Astrocyte (in vitro differentiated cells and primary cell): ENCODE measurements at regions not wholly inside any gene's neighbourhood (a gene's known extent, or its start where the extent isn't known, plus 50 kb on each side); places are given as distances from the start of the nearest gene placed in this dataset.

ENCODE experiments used
- DNase-seq: peaks from one replicate; pipeline ENCODE4 v3.0.0-alpha.2; 2010; ENCODE audit warnings: low read depth
- FAIRE-seq: peaks from 2 replicates; lab custom pipeline; 2011; peaks lifted over from hg19 to GRCh38; lab: Jason Lieb, UNC
- H2AFZ ChIP-seq: 2 replicates; pipeline ENCODE4 v1.6.0; 2012; ENCODE audit warnings: low read depth, low read length, inconsistent platforms
- H3K27ac ChIP-seq: 2 replicates; pipeline ENCODE4 v1.5.1; 2011; ENCODE audit warnings: low read depth, low read length, inconsistent platforms
- H3K27me3 ChIP-seq: 2 replicates; pipeline ENCODE4 v1.6.0; 2011; ENCODE audit warnings: low read length, inconsistent platforms; ENCODE audit not compliant: insufficient read depth
- H3K36me3 ChIP-seq: 2 replicates; pipeline ENCODE4 v1.5.1; 2011; ENCODE audit warnings: low read length, inconsistent platforms; ENCODE audit not compliant: insufficient read depth
- H3K4me1 ChIP-seq: 2 replicates; pipeline ENCODE4 v1.5.1; 2011; ENCODE audit warnings: low read length, inconsistent platforms; ENCODE audit not compliant: insufficient read depth
- H3K4me2 ChIP-seq: 2 replicates; pipeline ENCODE4 v1.6.0; 2012; ENCODE audit warnings: low read length, inconsistent platforms
- H3K4me3 ChIP-seq: 2 replicates; pipeline ENCODE4 v1.5.1; 2011; ENCODE audit warnings: low read depth, mild to moderate bottlenecking, low read length, inconsistent platforms; ENCODE audit not compliant: insufficient read depth
- H3K79me2 ChIP-seq: 2 replicates; pipeline ENCODE4 v1.6.0; 2012; ENCODE audit warnings: mild to moderate bottlenecking, low read length, inconsistent platforms; ENCODE audit not compliant: insufficient read depth
- H3K9ac ChIP-seq: 2 replicates; pipeline ENCODE4 v1.6.0; 2012; ENCODE audit warnings: mild to moderate bottlenecking, low read length, inconsistent platforms
- H3K9me3 ChIP-seq: 2 replicates; pipeline ENCODE4 v1.5.1; 2012; ENCODE audit warnings: low read depth, mild to moderate bottlenecking, low read length, inconsistent platforms; ENCODE audit not compliant: insufficient read depth
- H4K20me1 ChIP-seq: 2 replicates; pipeline ENCODE4 v1.6.0; 2012; ENCODE audit warnings: low read length, inconsistent platforms; ENCODE audit not compliant: insufficient read depth
- H3K27ac Mint-ChIP-seq: one replicate; pipeline ENCODE4 v1.8.0; 2021; ENCODE audit warnings: mild to moderate bottlenecking, mixed read lengths; ENCODE audit not compliant: unreplicated experiment
- H3K27me3 Mint-ChIP-seq: one replicate; pipeline ENCODE4 v1.8.0; 2021; ENCODE audit warnings: low read depth, mixed read lengths; ENCODE audit not compliant: unreplicated experiment
- H3K36me3 Mint-ChIP-seq: one replicate; pipeline ENCODE4 v1.8.0; 2021; ENCODE audit warnings: low read depth, mixed read lengths; ENCODE audit not compliant: unreplicated experiment
- H3K4me1 Mint-ChIP-seq: one replicate; pipeline ENCODE4 v1.8.0; 2021; ENCODE audit warnings: low read depth, mixed read lengths; ENCODE audit not compliant: unreplicated experiment
- H3K4me3 Mint-ChIP-seq: one replicate; pipeline ENCODE4 v1.8.0; 2021; ENCODE audit warnings: mild to moderate bottlenecking, moderate library complexity, mixed read lengths; ENCODE audit not compliant: unreplicated experiment
- H3K9me3 Mint-ChIP-seq: one replicate; pipeline ENCODE4 v1.8.0; 2021; ENCODE audit warnings: mild to moderate bottlenecking, mixed read lengths; ENCODE audit not compliant: unreplicated experiment
- EZH2 ChIP-seq: IDR thresholded peaks from 2 replicates; pipeline ENCODE4 v1.6.1; 2012; ENCODE audit warnings: mild to moderate bottlenecking, low read length, inconsistent platforms; ENCODE audit not compliant: insufficient read depth
- TF ChIP-seq, protein P1 (sequence below): IDR thresholded peaks from 2 replicates; pipeline ENCODE4 v1.5.1; 2011; ENCODE audit warnings: low read depth, mild to moderate bottlenecking, inconsistent platforms, low read length, moderate library complexity; ENCODE audit not compliant: insufficient read depth

DNA sequence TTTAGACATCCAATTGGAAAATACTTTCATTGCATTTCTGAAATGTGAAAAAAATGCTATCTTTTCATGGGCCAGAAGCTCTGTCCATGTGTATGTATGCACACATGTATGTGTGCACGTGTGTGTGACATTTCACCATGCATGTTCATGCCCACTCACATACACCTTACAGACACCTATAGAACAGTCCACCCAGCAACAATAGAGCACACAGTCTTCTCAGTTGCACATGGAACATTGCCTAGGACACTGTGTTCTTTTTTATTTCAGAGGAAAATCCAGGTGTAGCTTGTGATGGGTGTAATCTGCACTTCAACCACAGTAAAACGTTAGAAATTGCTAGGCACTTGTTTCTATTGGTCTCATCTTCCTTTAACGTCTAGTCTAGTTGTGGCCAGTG, 114.8 kb upstream of the RGPD4 start:
- no peak overlapping the region for H3K4me3 Mint-ChIP-seq
- H3K4me1 Mint-ChIP-seq, result no peaks in the 10 kb centered on the region
- Histone ChIP-seq H3K4me3 (no peak overlapping the region), H4K20me1 (no peaks in the 10 kb centered on the region), H3K79me2 (no peaks in the 10 kb centered on the region), H3K4me2 (no peak overlapping the region), H3K9ac (no peak overlapping the region), H3K9me3 (no peaks in the 10 kb centered on the region), H3K4me1 (no peaks in the 10 kb centered on the region), H3K36me3 (no peaks in the 10 kb centered on the region), H3K27ac (no peak overlapping the region), H2AFZ (no peak overlapping the region), H3K27me3 (no peaks in the 10 kb centered on the region)
- H3K36me3 Mint-ChIP-seq, result no peaks in the 10 kb centered on the region
- no peaks in the 10 kb centered on the region for H3K27me3 Mint-ChIP-seq
- DNase-seq (no peak), FAIRE-seq (no peak)
- no peaks in the 10 kb centered on the region for H3K9me3 Mint-ChIP-seq
- H3K27ac Mint-ChIP-seq, result no peak overlapping the region
- TF ChIP-seq, protein P1, sequence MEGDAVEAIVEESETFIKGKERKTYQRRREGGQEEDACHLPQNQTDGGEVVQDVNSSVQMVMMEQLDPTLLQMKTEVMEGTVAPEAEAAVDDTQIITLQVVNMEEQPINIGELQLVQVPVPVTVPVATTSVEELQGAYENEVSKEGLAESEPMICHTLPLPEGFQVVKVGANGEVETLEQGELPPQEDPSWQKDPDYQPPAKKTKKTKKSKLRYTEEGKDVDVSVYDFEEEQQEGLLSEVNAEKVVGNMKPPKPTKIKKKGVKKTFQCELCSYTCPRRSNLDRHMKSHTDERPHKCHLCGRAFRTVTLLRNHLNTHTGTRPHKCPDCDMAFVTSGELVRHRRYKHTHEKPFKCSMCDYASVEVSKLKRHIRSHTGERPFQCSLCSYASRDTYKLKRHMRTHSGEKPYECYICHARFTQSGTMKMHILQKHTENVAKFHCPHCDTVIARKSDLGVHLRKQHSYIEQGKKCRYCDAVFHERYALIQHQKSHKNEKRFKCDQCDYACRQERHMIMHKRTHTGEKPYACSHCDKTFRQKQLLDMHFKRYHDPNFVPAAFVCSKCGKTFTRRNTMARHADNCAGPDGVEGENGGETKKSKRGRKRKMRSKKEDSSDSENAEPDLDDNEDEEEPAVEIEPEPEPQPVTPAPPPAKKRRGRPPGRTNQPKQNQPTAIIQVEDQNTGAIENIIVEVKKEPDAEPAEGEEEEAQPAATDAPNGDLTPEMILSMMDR, result no peak
- no peak for TF ChIP-seq EZH2

DNA sequence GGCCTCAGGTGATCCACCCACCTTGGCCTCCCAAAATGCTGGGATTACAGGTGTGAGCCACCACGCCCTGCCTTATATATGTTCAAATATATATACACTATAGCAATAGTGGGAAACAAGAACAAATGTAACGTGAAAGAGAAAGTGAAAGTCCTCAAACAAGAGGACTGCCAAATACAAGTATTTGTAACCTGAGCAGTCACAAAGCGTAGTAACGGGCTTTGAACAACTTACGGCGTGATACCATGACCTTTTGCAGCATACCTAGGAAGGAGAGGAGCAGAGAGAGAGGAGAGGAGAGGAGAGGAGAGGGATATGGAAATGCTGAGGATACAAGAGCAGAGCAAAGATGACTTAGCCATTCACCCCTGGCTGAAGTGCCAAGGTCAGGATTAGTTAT, 113.8 kb upstream of the RGPD4 start:
- Histone ChIP-seq H3K4me2 (no peak overlapping the region), H2AFZ (peak overlapping the region; percentile 33)

DNA sequence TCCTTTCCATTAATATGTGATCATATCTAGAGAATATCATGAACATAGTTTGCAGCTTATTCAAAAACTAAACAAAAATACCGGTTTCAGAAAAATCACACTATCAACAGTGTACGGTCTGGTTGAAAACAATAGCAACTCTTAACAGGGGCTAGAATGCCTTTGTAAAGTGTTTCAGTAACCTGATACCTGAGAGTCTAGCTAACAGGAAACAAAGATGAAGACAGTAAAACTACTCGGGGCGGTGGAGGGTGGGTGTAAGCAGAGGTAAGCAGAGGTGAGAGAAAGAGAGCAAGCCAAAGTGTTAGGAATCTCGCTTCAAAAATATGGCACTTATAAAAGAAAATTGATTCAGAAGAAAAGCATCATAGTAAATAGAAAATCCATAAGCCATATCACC, 109.0 kb upstream of the RGPD4 start:
- Histone ChIP-seq H3K9me3 (no peaks in the 10 kb centered on the region), H4K20me1 (no peaks in the 10 kb centered on the region), H3K79me2 (no peaks in the 10 kb centered on the region), H3K9ac (no peak overlapping the region), H3K4me1 (no peaks in the 10 kb centered on the region), H3K27me3 (no peaks in the 10 kb centered on the region), H3K27ac (no peak overlapping the region), H3K36me3 (no peaks in the 10 kb centered on the region), H3K4me2 (no peak overlapping the region), H3K4me3 (no peak overlapping the region), H2AFZ (no peak overlapping the region)
- no peaks in the 10 kb centered on the region for H3K4me1 Mint-ChIP-seq
- H3K9me3 Mint-ChIP-seq, result no peaks in the 10 kb centered on the region
- H3K27me3 Mint-ChIP-seq, result peaks cover 2% of the 10 kb centered on the region
- no peaks in the 10 kb centered on the region for H3K36me3 Mint-ChIP-seq
- H3K4me3 Mint-ChIP-seq, result no peak overlapping the region
- DNase-seq (no peak), FAIRE-seq (no peak)
- TF ChIP-seq, protein P1, result no peak
- TF ChIP-seq EZH2, result no peak
- H3K27ac Mint-ChIP-seq, result no peak overlapping the region

More for the DNA sequence above, 113.8 kb upstream of the RGPD4 start:
- Histone ChIP-seq H3K4me3 (no peak overlapping the region), H3K9me3 (no peaks in the 10 kb centered on the region), H3K27ac (no peak overlapping the region), H3K4me1 (no peaks in the 10 kb centered on the region), H4K20me1 (no peaks in the 10 kb centered on the region), H3K36me3 (no peaks in the 10 kb centered on the region), H3K79me2 (no peaks in the 10 kb centered on the region), H3K9ac (no peak overlapping the region), H3K27me3 (no peaks in the 10 kb centered on the region)
- TF ChIP-seq, protein P1, result no peak
- TF ChIP-seq EZH2, result no peak
- Mint-ChIP-seq H3K27ac (no peak overlapping the region), H3K27me3 (no peaks in the 10 kb centered on the region), H3K9me3 (no peaks in the 10 kb centered on the region), H3K4me3 (no peak overlapping the region), H3K36me3 (no peaks in the 10 kb centered on the region), H3K4me1 (no peaks in the 10 kb centered on the region)
- DNase-seq, result no peak
- no peak for FAIRE-seq
